Suppressor macrophage treated with lipopolysaccharide for 4 hours (primary cell): ENCODE measurements at regions not wholly inside any gene's neighbourhood (a gene's known extent, or its start where the extent isn't known, plus 50 kb on each side); places are given as distances from the start of the nearest gene placed in this dataset.

Source experiments
- DNase-seq: peaks from one replicate; pipeline ENCODE4 v3.0.0-alpha.2; 2020

DNA sequence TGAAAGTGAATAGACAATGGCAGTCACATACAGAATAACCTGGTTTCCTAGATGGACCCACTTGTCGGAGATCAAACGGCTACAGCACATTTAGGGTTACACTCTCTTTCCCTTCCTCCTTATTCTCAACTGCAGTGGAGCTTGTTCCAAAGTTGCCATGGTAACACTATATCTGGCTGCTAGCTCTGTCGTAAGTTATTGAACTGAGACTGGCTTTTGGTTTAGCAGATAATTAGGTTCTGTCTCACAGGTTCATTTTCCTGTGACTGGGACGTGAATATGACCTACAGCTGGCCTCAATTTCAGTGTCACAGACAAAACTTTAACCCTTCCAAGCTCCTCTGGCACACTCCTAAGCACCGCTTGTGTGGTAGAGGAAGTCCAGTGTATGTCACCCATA, 875.8 kb downstream of the USP25 start:
- no peak for DNase-seq

DNA sequence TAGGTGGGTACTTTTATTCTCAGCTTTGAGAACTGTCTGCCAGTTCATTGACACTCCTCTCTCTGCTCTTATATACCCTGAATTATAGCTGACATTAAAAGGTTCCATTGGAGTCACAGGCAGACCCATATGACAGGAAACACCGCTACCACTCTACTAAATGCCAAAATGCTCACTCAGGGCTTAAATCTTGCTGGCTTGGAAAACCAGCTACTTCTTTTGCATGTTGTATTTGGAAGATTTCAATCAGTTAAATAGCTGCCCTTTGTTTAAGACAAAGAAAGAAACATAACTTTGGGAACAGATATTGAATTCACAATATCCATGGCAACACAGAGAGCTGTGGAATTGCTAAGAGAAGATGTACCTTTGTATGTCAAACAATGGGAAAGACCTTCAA, 876.5 kb downstream of the USP25 start:
- no peak for DNase-seq

DNA sequence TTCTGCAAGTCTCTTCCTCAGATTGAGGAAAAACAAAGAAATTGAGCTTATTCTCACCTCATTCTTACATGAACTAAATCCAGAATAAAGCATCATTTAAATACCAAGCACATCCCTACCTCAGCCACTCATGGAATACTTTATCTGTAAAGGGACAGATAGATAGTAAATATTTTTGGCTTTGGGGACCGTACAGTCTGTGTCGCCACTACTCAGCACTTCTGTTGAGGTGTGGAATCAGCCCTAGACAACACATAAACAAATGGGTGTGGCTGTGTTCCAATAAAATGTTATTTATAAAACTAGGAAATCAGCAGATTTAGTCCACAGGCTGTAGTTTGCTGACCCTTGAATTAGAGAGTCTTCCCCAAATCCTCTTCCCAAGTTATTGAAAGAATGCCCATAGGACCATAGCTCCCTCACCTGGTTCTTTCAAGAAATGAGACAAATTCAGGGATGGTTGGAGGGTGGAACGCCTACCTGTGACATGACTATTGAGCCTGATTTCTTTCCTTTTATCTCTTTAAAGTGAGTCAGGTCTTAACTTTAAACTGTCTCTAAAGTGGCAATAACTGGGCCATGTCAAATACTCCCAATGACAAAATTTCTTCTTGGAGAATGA, 878.5 kb downstream of the USP25 start:
- DNase-seq = no peak

DNA sequence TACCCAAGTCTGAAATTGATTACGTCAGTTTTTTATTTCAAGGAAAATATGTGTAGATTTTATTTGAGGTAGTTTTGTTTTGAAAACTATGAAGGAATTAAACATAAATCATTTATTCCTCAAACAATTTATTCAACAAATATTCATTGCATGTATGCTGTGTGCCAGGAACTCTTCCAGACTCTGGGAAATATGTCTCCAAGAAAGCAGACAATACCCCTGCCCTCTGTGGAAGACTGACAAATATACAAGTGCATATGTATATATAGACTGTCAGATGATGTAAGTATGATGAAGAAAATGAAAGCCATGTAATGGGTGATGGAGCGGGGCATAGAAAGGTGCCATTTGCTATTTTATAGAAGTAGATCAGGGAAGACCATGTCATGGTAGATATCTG, 889.5 kb downstream of the USP25 start:
- no peak for DNase-seq

DNA sequence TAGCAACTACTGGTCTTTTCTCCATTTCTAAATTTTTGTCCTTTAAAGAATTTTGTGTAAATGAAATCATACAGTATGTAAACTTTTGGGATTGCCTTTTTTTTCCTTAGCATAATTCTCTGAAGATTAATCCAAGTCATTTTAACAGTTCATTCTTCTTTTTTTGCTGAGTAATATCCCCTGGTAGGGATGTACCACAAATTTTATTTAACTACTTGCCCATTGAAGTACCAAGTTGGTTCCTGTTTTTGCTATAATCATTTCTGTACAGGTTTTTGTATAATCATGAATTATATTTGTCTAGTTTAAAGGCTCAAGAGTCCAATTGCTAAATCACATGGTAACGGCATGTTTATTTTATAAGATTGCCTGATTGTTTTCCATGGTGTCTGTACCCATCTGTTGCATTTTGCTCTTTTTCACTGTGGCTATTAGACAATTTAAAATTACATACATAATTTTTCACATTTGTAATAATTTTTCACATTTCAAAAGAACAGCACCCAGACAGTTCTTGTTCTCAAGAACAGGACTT, 891.1 kb downstream of the USP25 start:
- DNase-seq = no peak

DNA sequence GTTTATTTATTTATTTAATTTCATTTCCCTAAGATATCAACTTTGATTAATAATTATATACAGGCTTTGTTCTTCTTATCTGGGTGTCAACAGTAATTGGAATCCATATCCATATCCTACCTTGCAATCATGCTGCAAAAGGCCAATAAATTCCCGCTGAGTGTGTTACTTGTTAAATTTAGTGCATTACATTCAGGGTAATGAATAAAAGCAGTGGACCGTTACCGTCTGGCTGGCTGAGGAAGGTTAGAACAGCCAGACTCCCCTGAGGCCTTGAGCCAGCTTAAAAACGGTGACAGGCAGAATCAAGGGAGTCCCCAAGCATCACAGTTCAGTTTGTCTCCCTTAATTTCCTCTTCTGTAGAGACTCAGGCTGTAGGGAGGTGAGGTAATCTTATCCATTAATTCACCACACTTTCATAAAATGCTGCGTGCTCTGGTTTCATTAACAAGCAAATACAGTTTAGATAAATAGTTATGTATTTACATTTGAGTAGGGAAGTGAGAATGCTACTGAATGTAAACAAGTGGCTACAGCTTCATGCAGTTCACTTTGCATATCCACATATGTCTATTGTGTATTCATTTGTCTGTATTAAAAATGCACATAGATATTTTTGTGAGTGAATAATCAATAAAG, 888.2 kb upstream of the CXADR start:
- DNase-seq = no peak

DNA sequence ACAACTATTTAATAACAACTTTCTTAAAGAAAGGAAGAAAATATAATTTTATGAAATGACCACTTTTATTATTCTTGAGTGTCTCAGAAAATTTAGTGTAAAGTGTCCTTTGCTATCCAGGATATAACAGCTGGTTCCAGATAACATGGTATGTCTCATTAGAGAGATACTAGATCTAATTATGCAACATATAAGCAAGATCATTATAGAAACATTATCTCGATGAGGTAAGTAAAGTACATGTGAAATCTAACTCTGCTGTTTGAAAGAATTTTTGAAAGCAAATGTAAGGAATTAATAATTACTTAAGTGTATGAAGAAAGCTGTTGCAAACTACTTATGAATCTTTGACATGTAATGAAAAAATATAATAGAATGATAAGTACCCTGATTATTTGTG, 887.4 kb upstream of the CXADR start:
- no peak for DNase-seq

DNA sequence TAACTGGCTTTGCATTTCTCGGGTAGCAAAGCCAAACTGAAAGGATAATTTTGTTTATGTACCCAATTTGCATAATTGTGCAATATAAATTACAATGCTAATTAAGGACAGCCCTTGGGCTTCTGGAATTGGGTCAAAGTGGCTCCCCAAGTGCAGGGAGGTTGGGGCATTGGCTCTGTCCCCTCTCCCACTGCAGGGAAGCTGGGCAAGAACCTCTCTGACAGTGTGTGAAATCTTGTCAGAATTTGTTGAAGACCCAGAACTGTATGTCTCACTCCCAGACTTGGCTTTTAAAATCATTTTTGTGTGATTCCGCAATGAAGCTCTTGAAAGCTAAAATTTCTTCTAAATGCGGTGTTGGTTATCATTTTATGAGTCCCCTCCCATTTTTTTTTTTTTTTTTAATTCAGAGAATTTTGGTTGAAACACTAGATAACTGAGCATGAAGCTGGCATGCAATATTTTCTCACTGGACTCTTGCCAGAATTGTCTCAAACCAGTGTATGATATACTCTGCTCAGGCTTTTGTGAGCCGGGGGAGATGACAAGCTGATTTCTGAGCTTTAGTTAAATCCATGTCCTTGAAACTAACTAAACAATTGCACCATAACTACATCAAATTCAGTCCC, 878.9 kb upstream of the CXADR start:
- no peak for DNase-seq

DNA sequence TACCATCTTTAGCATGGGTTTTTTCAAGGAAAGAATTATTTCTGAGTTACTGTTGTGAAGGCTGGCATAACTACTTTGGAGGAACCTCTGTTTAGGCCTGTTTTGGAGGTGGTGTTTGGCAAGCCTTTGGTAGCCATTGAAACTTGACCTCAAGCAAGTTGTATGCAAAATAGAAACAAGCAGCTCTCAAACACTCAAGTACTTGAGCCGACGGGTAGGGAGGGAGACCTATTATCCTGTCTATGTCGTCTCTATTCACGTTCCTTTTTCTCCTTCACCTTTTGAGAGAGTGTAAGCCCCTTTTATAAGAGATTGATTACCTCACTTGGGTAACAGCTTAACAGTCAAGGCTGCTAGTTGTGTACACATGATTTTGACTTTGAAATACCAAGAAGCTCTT, 878.3 kb upstream of the CXADR start:
- DNase-seq = no peak

DNA sequence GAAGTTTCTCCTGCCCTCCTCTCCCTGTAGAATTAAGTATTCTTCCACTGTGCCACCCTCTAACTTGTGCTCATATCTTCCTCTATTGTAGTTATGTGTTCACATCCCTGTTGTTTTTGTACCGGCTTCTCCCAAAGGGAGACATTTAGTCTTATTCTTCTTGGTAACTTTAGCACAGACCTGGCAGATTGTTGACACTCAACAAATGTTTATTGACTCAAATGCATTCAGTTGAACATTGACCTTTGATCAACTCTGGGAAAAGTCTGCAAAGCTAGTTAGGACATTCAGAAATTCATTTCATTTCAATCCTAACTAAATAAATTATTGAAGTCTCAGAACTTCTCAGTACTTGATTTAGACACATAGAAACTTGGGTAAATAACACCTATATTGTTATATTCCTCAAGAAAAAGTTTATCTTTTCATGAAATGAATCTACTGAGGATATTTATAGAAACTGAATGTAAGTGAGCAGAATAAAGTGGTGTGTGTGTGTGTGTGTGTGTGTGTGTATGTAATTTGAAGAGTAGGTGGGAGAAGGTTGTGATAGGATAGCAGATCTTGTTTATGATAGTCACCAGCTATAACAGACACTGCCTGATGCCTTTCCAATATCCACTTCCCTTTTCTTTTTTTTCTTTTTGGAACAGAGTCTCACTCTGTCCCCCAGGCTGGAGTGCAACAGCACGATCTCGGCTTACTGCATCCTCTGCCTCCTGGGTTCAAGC, 872.4 kb upstream of the CXADR start:
- no peak for DNase-seq

DNA sequence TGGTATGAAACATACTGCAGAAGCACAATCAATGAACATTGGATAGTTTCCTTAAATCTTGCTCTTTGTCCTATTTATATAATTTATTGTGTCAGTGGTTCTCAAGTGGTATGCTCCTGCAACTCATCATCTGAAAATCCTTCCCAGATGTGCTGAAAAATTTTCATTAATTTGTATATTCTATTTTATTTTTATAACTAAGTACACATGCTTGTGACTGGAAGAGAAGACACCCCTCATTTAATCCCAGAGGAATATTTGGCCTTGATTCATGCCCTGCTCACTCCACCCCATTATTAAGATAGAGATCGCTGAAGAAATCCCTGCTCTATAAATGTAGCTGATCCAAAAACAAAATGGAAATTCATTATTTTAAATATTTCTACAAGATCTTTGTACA, 870.5 kb upstream of the CXADR start:
- no peak for DNase-seq

DNA sequence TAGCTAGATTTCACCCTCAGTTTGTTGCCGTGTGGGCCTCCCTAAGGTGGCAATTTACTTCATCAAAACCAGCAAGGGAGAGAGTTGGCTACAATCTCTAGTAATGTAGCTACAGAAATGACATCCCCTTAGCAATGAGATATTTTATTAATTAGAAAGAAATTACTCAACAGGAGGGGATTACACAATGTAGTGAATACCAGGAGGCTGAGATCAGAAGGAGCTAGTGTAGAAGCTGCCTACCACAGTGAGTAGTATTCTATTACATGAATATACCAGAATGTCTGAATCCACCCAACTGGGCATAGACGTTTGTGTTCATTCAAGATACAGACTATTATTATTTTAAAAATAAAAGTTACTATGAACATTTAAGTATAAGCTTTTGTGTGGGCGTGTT, 868.2 kb upstream of the CXADR start:
- DNase-seq = no peak

DNA sequence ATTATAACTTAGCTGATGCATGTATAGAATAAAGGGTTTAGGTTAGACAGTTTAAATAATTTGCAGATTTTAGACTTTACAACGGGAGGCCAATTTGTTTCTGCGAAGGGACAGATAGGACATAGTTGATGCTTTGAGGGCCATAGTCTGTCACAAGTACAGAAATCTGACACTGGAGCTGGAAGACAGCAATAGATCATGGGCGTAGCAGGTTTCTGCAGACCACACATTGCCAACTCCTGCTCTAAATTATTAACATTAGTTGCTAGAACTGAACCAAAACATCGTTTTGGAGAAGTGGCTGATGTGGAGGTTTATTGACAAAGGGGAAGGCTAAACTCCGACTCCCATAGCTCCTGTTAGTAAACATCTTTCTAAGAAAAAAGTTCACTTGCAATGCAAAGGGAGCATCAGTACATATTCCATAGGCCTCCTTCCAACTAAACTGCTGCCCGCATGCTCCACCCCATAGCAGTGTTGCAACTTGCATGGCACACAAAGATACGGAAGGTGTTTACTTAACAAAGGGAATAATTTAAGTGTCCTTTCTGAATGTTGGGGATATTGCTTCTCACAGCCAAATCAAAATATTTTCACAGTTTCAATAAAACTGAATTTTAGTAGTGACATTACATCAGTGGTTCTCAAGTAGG, 862.0 kb upstream of the CXADR start:
- no peak for DNase-seq

DNA sequence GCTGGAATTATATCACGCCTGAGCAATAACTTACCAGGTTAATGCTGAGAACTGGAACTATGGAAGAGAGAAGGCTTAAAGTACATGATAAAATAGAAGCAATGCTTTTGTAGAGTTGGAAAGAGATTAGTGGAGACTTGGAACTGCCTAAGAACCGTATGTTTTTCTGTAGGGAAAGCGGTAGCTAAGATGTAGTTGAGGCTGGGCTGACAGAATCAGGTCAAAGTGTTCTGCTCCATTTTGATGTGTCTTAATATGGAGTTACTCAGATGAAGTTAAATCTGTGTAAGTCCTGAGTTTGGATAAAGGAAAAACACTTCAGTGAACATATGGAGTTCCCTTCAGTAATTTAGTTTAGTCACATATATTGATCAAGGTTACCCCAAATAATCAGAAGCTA, 860.9 kb upstream of the CXADR start:
- no peak for DNase-seq

DNA sequence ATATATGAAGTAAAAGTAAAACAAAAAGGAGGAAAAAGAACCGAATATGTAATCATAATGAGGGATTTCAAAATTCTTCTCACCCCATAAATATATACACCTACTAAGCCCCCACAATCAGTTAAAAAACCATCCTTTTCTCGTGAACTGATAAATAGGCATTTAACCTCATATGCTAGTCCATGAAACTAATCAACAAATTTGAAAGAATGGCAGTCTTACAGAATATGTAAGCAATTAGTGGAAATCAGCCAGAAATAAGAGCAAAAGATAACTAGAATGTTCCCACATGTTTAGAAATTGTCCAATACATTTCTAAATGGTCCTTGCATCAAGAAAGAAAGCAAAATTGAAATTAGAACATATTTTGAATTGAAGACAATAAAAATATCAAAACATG, 849.4 kb upstream of the CXADR start:
- DNase-seq = no peak

DNA sequence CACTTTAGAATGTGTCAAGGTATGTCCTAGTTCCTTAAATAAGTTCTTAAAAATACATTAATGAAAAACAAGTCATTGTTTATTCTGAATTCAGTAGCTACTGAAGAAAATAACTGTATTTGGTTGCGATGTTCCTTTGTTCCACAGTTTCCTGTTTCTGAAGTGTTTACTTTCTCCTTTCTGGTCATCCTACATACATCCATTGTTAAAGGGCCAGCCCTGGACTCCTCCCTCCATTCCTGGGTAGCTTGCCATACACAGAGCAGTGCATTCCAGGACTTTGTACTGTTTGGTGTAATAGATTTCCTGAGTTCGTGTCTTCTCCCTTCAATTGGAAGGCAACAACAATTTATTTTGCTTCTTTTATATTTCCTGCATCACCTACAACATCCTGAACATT, 845.4 kb upstream of the CXADR start:
- no peak for DNase-seq

DNA sequence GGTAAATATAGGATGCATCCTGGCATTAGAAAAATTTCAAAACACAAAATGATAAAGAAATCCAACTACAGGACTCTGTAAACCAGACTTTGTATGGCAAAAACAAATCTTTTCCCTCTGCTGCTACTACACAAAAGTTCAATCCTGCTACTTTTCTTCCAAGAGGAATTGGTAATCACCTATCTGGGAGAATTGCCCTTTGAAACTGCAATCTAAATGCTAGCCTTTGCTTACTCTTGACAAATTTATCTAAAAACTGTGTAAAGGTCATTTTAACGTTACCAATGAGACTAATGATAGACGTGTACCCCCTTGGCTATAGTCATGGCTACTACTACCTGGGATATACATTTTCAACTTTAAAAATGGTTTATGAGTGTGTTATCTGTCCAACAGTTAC, 837.9 kb upstream of the CXADR start:
- DNase-seq = no peak

DNA sequence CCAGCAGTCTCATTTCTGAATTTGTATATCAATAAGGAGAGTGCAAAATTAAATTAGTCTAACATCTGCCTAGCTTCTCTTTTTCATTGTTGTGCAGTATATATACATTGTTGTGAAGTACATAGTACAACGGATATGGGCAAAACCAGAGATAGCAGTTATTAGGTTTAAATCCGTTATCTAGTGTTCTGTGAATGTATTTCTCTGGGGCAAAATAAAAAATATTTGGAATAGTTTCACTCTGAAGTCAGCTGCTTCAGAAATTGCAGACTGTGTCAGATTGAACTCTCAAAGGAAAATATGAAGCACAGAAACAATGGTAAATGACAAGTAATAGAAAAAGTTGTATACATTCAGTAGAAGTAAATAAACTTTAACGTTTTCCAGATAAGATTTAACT, 836.5 kb upstream of the CXADR start:
- no peak for DNase-seq

DNA sequence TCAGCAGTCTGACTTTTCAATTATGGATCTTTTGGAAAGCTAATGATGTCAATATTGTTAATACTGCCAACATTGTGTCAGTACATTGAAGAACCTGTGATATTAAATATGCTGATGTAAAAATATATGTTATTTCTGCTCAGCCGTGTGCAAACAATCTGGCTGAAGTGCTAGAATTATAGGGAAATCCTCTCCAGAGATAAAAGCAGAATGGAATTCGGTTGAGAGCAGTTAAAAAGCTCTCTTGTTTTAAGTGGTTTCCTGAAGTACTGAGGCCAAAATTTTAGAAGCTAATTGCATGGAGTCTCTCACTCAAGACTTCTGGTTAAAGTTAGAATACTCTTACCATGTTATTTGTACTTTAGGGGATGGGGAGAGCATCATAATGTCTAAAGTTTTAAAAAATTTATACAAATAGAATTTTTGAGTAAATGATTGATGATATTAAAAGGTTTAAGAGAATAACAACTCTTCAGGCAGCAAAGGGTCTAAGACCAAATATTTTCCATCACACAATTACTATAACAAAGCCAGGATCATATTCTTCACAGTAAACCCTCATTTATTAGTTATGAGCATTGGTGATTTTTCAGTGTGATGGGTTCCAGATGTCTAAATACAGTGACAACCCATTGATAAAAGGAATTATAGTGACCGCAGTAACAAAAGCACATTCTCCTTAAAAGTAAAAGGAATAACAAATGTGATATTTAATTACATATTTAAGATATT, 834.2 kb upstream of the CXADR start:
- no peak for DNase-seq

DNA sequence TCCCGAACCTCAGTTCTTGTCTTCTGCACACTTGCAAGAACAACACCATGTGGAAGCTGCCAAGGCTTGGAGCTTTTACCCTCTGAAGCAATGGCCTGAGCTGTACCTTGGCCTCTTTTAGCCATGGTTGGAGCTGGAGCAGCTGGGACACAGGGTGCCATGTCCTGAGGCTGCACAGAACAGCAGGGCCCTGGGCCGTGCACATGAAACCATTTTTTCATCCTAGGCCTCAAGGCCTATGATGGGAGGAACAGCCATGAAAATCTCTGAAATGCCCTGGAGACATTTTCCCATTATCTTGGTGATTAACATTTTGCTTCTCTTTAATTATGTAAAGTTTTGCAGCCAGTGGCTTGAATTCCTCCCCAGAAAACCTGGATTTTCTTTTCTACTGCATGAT, 817.8 kb upstream of the CXADR start:
- DNase-seq = no peak

DNA sequence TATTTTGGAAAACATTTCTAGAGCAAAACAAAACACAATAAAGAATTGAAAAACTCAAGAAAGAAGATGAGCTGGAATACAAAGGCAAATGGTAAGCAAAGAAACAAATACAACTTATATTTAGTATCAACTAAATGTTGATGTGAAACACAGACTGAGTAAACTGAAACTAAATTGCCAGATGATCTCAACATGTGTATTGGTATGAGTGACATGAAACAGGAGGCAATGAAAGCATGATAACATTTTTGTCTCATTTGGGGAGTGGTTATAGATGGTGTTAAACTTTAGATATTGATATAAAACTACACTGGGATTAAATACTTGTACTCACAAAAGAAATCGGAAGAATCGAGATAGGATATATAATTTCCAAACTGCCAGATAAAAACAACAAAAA, 805.6 kb upstream of the CXADR start:
- no peak for DNase-seq

DNA sequence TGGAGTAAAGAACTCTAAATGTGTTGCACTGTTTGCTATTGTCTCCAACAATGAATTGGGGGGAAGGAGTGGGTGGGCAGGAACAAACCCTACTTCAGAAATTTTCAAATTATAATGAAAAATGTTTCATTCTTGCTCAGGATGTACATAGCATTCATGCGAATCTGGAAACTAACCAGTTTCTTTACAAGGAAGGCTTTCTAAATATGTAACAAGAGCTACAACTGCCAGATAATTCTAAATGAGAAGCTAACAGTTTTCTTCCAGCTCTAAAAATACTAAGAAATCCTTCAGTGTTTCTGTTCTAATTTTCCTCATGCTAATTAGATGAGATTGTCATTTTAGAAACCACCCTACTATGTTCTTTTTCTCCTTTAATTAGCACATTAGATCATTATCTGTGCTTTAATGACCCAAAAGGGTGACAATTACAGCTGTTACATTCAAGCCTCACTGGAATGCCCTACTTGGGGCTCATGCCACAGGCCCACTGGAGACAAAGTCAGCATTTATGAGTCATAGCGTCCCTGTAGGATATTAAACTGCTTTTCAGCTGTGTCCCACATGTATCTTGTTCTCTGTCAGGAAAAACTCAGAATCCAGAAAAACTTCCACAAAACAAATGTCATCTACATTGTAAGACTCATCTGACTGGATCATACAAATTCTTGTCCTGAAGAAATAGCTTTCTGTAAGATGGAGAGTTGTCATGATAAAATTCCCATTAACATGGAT, 804.6 kb upstream of the CXADR start:
- DNase-seq = no peak
